ENCODE measurements at regions not wholly inside any gene's neighbourhood (a gene's known extent, or its start where the extent isn't known, plus 50 kb on each side); places are given as distances from the start of the nearest gene placed in this dataset.

DNA sequence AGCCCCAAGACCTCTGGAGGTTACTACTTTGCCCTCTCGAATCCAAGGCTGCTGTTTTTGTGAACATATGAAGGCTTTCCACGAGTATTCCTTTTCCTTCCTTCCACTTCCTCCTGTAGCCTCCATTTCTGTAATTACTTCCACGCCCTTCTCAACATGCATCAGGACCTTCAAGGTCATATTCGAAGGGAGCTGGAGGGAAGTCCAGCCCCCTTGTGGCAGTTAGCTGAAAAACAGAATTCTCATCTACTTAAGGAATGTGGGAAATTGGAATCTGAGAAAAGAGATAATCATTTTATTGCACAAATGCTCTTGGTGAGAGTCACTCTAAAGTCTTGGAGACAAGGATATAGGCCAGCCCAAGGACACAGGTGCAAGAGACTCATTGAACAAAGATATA lies 1000.2 kb downstream of the TDRD15 start:
- Histone ChIP-seq H3K36me3 (ENCODE audit: control insufficient read depth in 2 of 2, insufficient read depth in 1 of 2, low read length in 2 of 2) (no peaks in the 10 kb centered on the region), H3K27ac (ENCODE audit: extremely low read depth, low read depth, low read length) (no peak overlapping the region), H3K4me1 (ENCODE audit: control insufficient read depth, insufficient read depth, low read length) (no peaks in the 10 kb centered on the region), H3K9me3 (ENCODE audit: control insufficient read depth, insufficient read depth, low read depth, low read length) (no peaks in the 10 kb centered on the region), H3K4me3 (ENCODE audit: low read depth, low read length) (no peak overlapping the region)
- TF ChIP-seq, protein P1, sequence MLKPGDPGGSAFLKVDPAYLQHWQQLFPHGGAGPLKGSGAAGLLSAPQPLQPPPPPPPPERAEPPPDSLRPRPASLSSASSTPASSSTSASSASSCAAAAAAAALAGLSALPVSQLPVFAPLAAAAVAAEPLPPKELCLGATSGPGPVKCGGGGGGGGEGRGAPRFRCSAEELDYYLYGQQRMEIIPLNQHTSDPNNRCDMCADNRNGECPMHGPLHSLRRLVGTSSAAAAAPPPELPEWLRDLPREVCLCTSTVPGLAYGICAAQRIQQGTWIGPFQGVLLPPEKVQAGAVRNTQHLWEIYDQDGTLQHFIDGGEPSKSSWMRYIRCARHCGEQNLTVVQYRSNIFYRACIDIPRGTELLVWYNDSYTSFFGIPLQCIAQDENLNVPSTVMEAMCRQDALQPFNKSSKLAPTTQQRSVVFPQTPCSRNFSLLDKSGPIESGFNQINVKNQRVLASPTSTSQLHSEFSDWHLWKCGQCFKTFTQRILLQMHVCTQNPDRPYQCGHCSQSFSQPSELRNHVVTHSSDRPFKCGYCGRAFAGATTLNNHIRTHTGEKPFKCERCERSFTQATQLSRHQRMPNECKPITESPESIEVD (tag by site-specific recombination; IDR thresholded peaks at IDR 0.05) = no peak
- TF ChIP-seq ZNF341 (tag by site-specific recombination; IDR thresholded peaks at IDR 0.05; ENCODE audit: low read depth) (no peak), ZNF423 (tag by site-specific recombination; IDR thresholded peaks at IDR 0.05) (no peak), SETDB1 (IDR thresholded peaks at IDR 0.05; ENCODE audit: insufficient read length, low read length) (no peak), ZFP3 (tag by site-specific recombination; IDR thresholded peaks at IDR 0.05; ENCODE audit: low read depth) (no peak), ZNF138 (tag by site-specific recombination; IDR thresholded peaks at IDR 0.05; ENCODE audit: borderline replicate concordance) (no peak), ZNF548 (tag by site-specific recombination; IDR thresholded peaks at IDR 0.05) (no peak)
- POLR2A ChIA-PET = no interaction called here
- CTCF ChIA-PET = interaction anchor here (0.7 kb wide), 1 partner anchor 573 kb away, joined by 3 read pairs; no protein-coding TSS in a partner anchor

DNA sequence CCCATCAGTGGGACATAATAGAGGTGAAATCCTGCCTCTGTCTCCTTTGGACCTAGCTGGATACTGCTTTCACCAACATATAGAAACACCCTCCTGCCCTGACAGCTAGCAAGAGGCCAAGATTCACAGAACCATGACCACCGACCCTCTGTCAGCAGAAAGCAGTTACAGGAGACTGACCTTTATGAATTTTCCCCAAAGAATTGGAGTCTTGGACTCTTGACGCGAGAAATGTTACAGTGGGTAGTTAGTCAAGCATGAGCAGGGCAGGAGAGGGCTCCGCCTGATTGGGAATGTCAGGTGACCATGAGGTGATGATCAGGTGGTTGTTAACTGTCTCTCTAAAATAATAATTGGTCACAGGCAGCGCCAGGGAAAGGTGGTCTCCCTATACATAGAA lies 1002.3 kb downstream of the TDRD15 start:
- H3K4me1 ChIP-seq (ENCODE audit: control insufficient read depth, insufficient read depth, low read length) = no peaks in the 10 kb centered on the region
- POLR2A ChIA-PET = no interaction called here
- no peaks in the 10 kb centered on the region for H3K9me3 ChIP-seq (ENCODE audit: control insufficient read depth, insufficient read depth, low read depth, low read length)
- no peak overlapping the region for H3K27ac ChIP-seq (ENCODE audit: extremely low read depth, low read depth, low read length)
- no peak for TF ChIP-seq ZNF530 (tag by site-specific recombination; IDR thresholded peaks at IDR 0.05; ENCODE audit: low read depth)
- no peak for TF ChIP-seq KLF7 (tag by site-specific recombination; IDR thresholded peaks at IDR 0.05; ENCODE audit: borderline replicate concordance)
- TF ChIP-seq, protein P2, sequence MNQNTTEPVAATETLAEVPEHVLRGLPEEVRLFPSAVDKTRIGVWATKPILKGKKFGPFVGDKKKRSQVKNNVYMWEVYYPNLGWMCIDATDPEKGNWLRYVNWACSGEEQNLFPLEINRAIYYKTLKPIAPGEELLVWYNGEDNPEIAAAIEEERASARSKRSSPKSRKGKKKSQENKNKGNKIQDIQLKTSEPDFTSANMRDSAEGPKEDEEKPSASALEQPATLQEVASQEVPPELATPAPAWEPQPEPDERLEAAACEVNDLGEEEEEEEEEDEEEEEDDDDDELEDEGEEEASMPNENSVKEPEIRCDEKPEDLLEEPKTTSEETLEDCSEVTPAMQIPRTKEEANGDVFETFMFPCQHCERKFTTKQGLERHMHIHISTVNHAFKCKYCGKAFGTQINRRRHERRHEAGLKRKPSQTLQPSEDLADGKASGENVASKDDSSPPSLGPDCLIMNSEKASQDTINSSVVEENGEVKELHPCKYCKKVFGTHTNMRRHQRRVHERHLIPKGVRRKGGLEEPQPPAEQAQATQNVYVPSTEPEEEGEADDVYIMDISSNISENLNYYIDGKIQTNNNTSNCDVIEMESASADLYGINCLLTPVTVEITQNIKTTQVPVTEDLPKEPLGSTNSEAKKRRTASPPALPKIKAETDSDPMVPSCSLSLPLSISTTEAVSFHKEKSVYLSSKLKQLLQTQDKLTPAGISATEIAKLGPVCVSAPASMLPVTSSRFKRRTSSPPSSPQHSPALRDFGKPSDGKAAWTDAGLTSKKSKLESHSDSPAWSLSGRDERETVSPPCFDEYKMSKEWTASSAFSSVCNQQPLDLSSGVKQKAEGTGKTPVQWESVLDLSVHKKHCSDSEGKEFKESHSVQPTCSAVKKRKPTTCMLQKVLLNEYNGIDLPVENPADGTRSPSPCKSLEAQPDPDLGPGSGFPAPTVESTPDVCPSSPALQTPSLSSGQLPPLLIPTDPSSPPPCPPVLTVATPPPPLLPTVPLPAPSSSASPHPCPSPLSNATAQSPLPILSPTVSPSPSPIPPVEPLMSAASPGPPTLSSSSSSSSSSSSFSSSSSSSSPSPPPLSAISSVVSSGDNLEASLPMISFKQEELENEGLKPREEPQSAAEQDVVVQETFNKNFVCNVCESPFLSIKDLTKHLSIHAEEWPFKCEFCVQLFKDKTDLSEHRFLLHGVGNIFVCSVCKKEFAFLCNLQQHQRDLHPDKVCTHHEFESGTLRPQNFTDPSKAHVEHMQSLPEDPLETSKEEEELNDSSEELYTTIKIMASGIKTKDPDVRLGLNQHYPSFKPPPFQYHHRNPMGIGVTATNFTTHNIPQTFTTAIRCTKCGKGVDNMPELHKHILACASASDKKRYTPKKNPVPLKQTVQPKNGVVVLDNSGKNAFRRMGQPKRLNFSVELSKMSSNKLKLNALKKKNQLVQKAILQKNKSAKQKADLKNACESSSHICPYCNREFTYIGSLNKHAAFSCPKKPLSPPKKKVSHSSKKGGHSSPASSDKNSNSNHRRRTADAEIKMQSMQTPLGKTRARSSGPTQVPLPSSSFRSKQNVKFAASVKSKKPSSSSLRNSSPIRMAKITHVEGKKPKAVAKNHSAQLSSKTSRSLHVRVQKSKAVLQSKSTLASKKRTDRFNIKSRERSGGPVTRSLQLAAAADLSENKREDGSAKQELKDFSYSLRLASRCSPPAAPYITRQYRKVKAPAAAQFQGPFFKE (tag by site-specific recombination; IDR thresholded peaks at IDR 0.05; ENCODE audit: borderline replicate concordance) = no peak
- TF ChIP-seq ZNF426 (tag by site-specific recombination; IDR thresholded peaks at IDR 0.05) = no peak
- TF ChIP-seq ZNF404 (tag by site-specific recombination; IDR thresholded peaks at IDR 0.05) = no peak
- TF ChIP-seq ZEB2 (tag by site-specific recombination; IDR thresholded peaks at IDR 0.05) = no peak
- CTCF ChIA-PET = interaction anchor here (0.6 to 1.0 kb wide), 2 partner anchors 13 to 623 kb away, joined by 3 to 5 read pairs; no protein-coding TSS in a partner anchor
- no peak overlapping the region for H3K4me3 ChIP-seq (ENCODE audit: low read depth, low read length)
- no peaks in the 10 kb centered on the region for H3K36me3 ChIP-seq (ENCODE audit: control insufficient read depth in 2 of 2, insufficient read depth in 1 of 2, low read length in 2 of 2)

DNA sequence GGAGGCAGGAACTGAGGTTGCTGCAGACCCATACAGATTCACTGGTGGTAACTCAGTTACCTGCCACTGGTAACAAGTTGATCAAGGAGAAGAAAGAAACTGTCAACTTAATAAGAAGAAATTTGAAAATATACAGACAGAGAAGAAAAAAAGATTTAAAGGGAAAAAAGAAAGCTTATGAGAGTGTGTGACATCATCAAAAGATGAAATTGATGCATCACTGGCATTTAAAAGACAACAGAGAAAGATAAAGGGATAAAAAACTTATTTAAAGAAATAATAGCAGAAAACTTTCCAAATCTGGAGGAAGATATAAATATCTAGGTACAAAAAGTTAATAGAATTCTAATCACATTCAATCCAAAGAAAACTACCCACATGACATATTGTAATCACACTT lies 1003.2 kb downstream of the TDRD15 start:
- POLR2A ChIA-PET = no interaction called here
- CTCF ChIA-PET = interaction anchor here (0.7 kb wide), 1 partner anchor 429 kb away, joined by 5 read pairs; no protein-coding TSS in a partner anchor

More for the DNA sequence above, 1003.2 kb downstream of the TDRD15 start:
- Histone ChIP-seq H3K27ac (ENCODE audit: extremely low read depth, low read depth, low read length) (no peak overlapping the region), H3K4me1 (ENCODE audit: control insufficient read depth, insufficient read depth, low read length) (no peaks in the 10 kb centered on the region), H3K9me3 (ENCODE audit: control insufficient read depth, insufficient read depth, low read depth, low read length) (no peaks in the 10 kb centered on the region), H3K36me3 (ENCODE audit: control insufficient read depth in 2 of 2, insufficient read depth in 1 of 2, low read length in 2 of 2) (no peaks in the 10 kb centered on the region), H3K4me3 (ENCODE audit: low read depth, low read length) (no peak overlapping the region)
- TF ChIP-seq GFI1B (tag by site-specific recombination; IDR thresholded peaks at IDR 0.05) = no peak
- TF ChIP-seq ZSCAN16 (tag by site-specific recombination; IDR thresholded peaks at IDR 0.05) = no peak
- no peak for TF ChIP-seq ZNF292 (tag by site-specific recombination; IDR thresholded peaks at IDR 0.05; ENCODE audit: borderline replicate concordance, low read depth)
- no peak for TF ChIP-seq ZNF2 (tag by site-specific recombination; IDR thresholded peaks at IDR 0.05)
- no peak for TF ChIP-seq BCL11A (tag by site-specific recombination; IDR thresholded peaks at IDR 0.05; ENCODE audit: low read depth)

Measured in HEK293 (cell line).